Heart left ventricle (tissue), 16 donors: ENCODE measurements at regions not wholly inside any gene's neighbourhood (a gene's known extent, or its start where the extent isn't known, plus 50 kb on each side); places are given as distances from the start of the nearest gene placed in this dataset.

Experiments
- ATAC-seq, 4 donors: fragments of 200-7000 bp; cut with Tn5 transposase; one replicate each; pipeline ENCODE4 v1.9.1; 2020 to 2022; ENCODE audit warnings: moderate library complexity in 4 of 4, mild to moderate bottlenecking in 3 of 4, moderate number of reproducible peaks in 1 of 4
- DNase-seq, 5 donors: peaks; one replicate each; pipeline ENCODE4 v3.0.0-alpha.2; 2020
- H3K27ac ChIP-seq, 12 donors: fragments of 200-600 bp; sonication (generic) in 4 of 12; one replicate each; pipeline versions ENCODE4 v1.5.0 to v1.8.0; 2016 to 2022; ENCODE audit warnings: mild to moderate bottlenecking in 2 of 12
- H3K27me3 ChIP-seq, 9 donors: fragments of 200-600 bp; sonication (generic) in 2 of 9; one replicate each; pipeline versions ENCODE4 v1.5.1 to v1.8.0; 2016 to 2022; ENCODE audit warnings: mild to moderate bottlenecking in 3 of 9
- H3K36me3 ChIP-seq, 9 donors: fragments of 200-600 bp; sonication (generic) in 2 of 9; one replicate each; pipeline versions ENCODE4 v1.5.0 to v1.8.0; 2018 to 2022; ENCODE audit warnings: mild to moderate bottlenecking in 2 of 9
- H3K4me1 ChIP-seq, 12 donors: fragments of 200-600 bp; sonication (generic) in 4 of 12; one replicate each; pipeline versions ENCODE4 v1.5.0 to v1.8.0; 2016 to 2022; ENCODE audit warnings: mild to moderate bottlenecking in 3 of 12
- H3K4me3 ChIP-seq, 12 donors: fragments of 200-600 bp; sonication (generic) in 4 of 12; one replicate each; pipeline versions ENCODE4 v1.5.0 to v1.8.0; 2017 to 2022; ENCODE audit warnings: mild to moderate bottlenecking in 9 of 12, moderate library complexity in 4 of 12
- H3K9me3 ChIP-seq, 12 donors: fragments of 200-600 bp; sonication (generic) in 4 of 12; one replicate each; pipeline versions ENCODE4 v1.5.0 to v1.8.0; 2016 to 2022; ENCODE audit warnings: mild to moderate bottlenecking in 1 of 12
- CTCF ChIP-seq, 12 donors: fragments of 200-600 bp; sonication (generic) in 4 of 12; IDR thresholded peaks; one replicate each; pipeline versions ENCODE4 v1.5.0 to v1.8.0; 2018 to 2022; ENCODE audit warnings: antibody characterized with exemption in 12 of 12, mild to moderate bottlenecking in 5 of 12
- POLR2A ChIP-seq, 2 donors: fragments of 450-650 bp; IDR thresholded peaks; one replicate each; pipeline ENCODE4 v1.6.1; 2017; ENCODE audit warnings: antibody characterized with exemption in 2 of 2, mild to moderate bottlenecking in 2 of 2, moderate library complexity in 2 of 2
- WGBS, 4 donors: extraction: QIAGEN DNeasy Blood & Tissue Kit in 2 of 4; methylation state at CpG; one replicate each; pipeline versions ENCODE4 v1.1.5 to v1.1.7; 2013 to 2018; 5-methylcytosine and 5-hydroxymethylcytosine counted together
- intact Hi-C, 10 donors: fragments of 100-400 bp; cut with DNase I; formaldehyde crosslinking; loops; one replicate each; pipeline versions ENCODE4 v1.11.1 to v1.14.2; 2022
- donor health status: ischemic (EF 13 %, LVEDD 7.1; RV severe dilation, severe dysfunction).
- donor health status: healthy with polysubstance abuse.
- donor health status: DM: no; HTN: yes; CAD: no.
- donor health status: DM: no; HTN: no; CAD: no.
- donor health status: ischemic (EF 25% LVEDD 6.9; RV normal size, moderate dysfunction).
- donor health status: ischemic (EF 25% LVEDD 5.7; RV mildly dilated, moderate dysfunction).
- donor health status: healthy.
- donor health status: DM: yes; HTN: yes; CAD: no.
- donor health status: ischemic (EF 35%, LVEDD 5.7; RV mildly dilated, moderate dysfunction).
- donor health status: nonischemic (EF 11% LVEDD 7.7; RV severe dilation, severe dysfunction).
- donor health status: DM: yes; HTN: yes; CAD: no.
- donor health status: PGD.
- donor health status: ischemic (EF 29% LVEDD 5.4; RV normal size, mild dysfunction).
- donor health status: nonischemic (EF 23%, LVEDD 6.1; RV moderate dilation, normal function).

GRCh38 chr11:37858398-37858797, 1260.4 kb upstream of the RAG2 start:
- no peak overlapping the region for H3K4me3 ChIP-seq
- DNase-seq = no peak
- whole genome bisulfite sequencing, 4 donors = 92 to 96% (median 96%) methylated on average over 1 of the region's 1 CpG
- no peak overlapping the region for H3K27ac ChIP-seq
- H3K36me3 ChIP-seq = no peaks in the 10 kb centered on the region
- peaks cover 0 to 3% (median 0%) of the 10 kb centered on the region in 12 donors for H3K9me3 ChIP-seq
- no peaks in the 10 kb centered on the region for H3K4me1 ChIP-seq
- peak in 1 of 12 donors; percentile 18 for TF ChIP-seq CTCF (IDR thresholded peaks at IDR 0.05)
- TF ChIP-seq POLR2A (IDR thresholded peaks at IDR 0.05) = no peak
- ATAC-seq = no peak
- intact Hi-C loops = no loop called here
- no peaks in the 10 kb centered on the region for H3K27me3 ChIP-seq

- Histone ChIP-seq H3K27ac (no peak overlapping the region), H3K4me3 (no peak overlapping the region), H3K36me3 (no peaks in the 10 kb centered on the region), H3K9me3 (no peaks in the 10 kb centered on the region), H3K27me3 (no peaks in the 10 kb centered on the region), H3K4me1 (no peaks in the 10 kb centered on the region)
- intact Hi-C loops = no loop called here
- DNase-seq (no peak), ATAC-seq (no peak)
- TF ChIP-seq CTCF (IDR thresholded peaks at IDR 0.05) (no peak), POLR2A (IDR thresholded peaks at IDR 0.05) (no peak)
- WGBS, 4 donors = 65 to 79% (median 70%) methylated on average over 4 of the region's 4 CpGs
Measured at GRCh38 chr11:37857726-37858125, 1259.7 kb upstream of the RAG2 start.

- intact Hi-C loops = no loop called here
- TF ChIP-seq POLR2A (IDR thresholded peaks at IDR 0.05) (no peak), CTCF (IDR thresholded peaks at IDR 0.05) (no peak)
- Histone ChIP-seq H3K4me3 (no peak overlapping the region), H3K27ac (no peak overlapping the region), H3K4me1 (no peaks in the 10 kb centered on the region), H3K36me3 (no peaks in the 10 kb centered on the region), H3K9me3 (no peaks in the 10 kb centered on the region), H3K27me3 (no peaks in the 10 kb centered on the region)
- ATAC-seq (no peak), DNase-seq (no peak)
- 37 to 57% (median 49%) methylated on average over 1 of the region's 1 CpG for WGBS, 4 donors
Measured at GRCh38 chr11:37849706-37850105, 1251.7 kb upstream of the RAG2 start.

- H3K36me3 ChIP-seq = no peaks in the 10 kb centered on the region
- WGBS, 4 donors = 58 to 62% (median 60%) methylated on average over 2 of the region's 2 CpGs
- no peaks in the 10 kb centered on the region for H3K27me3 ChIP-seq
- intact Hi-C loops = no loop called here
- H3K9me3 ChIP-seq = no peaks in the 10 kb centered on the region
- ATAC-seq (no peak), DNase-seq (no peak)
- no peak overlapping the region for H3K4me3 ChIP-seq
- no peaks in the 10 kb centered on the region for H3K4me1 ChIP-seq
- H3K27ac ChIP-seq = no peak overlapping the region
- TF ChIP-seq CTCF (IDR thresholded peaks at IDR 0.05) (no peak), POLR2A (IDR thresholded peaks at IDR 0.05) (no peak)
Measured at GRCh38 chr11:37843603-37844002, 1245.6 kb upstream of the RAG2 start.
